ENCODE measurements at regions not wholly inside any gene's neighbourhood (a gene's known extent, or its start where the extent isn't known, plus 50 kb on each side); places are given as distances from the start of the nearest gene placed in this dataset.

- ATAC-seq (ENCODE audit: low FRiP score) (no peak), DNase-seq (ENCODE audit: low spot score) (no peak)
- no peak for TF ChIP-seq CTCF (IDR thresholded peaks at IDR 0.05)
These were observed 376.7 kb upstream of the SMIM31 start for GRCh38 chr4:164377277-164377676.

GRCh38 chr4:164378361-164378760, 375.6 kb upstream of the SMIM31 start:
- TF ChIP-seq CTCF (IDR thresholded peaks at IDR 0.05): no peak
- no peak for DNase-seq (ENCODE audit: low spot score)
- no peak for ATAC-seq (ENCODE audit: low FRiP score)

GRCh38 chr4:164379694-164380093, 374.2 kb upstream of the SMIM31 start:
- DNase-seq (ENCODE audit: low spot score) (no peak), ATAC-seq (ENCODE audit: low FRiP score) (no peak)
- no peak for TF ChIP-seq CTCF (IDR thresholded peaks at IDR 0.05)

DNA sequence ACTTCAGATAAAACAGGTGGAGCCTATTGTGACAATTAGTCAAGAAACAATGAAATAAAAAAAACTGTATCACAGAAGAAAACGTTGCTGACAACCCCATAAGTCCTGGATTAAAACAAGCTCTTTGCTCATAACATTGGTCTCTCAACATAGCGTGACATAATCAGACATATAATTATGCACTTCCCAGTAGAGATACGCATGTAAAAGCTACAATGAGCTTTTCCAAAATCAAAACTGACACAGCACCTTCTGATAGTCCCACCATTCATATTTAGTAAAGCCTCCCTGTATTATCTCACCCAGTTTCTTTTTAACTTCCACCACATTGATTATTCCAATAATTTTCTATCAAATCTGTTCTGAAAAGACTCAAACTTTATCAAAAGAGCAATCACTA, 372.1 kb upstream of the SMIM31 start:
- ATAC-seq (ENCODE audit: low FRiP score) (no peak), DNase-seq (ENCODE audit: low spot score) (no peak)
- no peak for TF ChIP-seq CTCF (IDR thresholded peaks at IDR 0.05)

DNA sequence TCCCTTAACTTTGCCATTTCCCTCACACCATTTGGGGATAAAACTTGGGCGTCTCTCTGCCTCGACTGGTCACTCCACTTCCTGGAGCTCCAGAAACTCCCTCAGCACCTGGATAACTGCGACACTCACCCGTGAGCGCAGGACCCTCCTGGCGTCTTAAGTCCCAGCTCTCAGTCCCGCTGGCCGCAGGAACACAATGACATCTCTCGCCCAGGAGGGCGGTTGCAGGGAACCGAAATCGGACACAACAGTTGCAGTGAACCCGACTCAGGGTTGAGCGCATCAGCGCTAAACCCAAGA, 370.9 kb upstream of the SMIM31 start:
- TF ChIP-seq CTCF (IDR thresholded peaks at IDR 0.05): no peak
- ATAC-seq (ENCODE audit: low FRiP score): no peak
- DNase-seq (ENCODE audit: low spot score): no peak

DNA sequence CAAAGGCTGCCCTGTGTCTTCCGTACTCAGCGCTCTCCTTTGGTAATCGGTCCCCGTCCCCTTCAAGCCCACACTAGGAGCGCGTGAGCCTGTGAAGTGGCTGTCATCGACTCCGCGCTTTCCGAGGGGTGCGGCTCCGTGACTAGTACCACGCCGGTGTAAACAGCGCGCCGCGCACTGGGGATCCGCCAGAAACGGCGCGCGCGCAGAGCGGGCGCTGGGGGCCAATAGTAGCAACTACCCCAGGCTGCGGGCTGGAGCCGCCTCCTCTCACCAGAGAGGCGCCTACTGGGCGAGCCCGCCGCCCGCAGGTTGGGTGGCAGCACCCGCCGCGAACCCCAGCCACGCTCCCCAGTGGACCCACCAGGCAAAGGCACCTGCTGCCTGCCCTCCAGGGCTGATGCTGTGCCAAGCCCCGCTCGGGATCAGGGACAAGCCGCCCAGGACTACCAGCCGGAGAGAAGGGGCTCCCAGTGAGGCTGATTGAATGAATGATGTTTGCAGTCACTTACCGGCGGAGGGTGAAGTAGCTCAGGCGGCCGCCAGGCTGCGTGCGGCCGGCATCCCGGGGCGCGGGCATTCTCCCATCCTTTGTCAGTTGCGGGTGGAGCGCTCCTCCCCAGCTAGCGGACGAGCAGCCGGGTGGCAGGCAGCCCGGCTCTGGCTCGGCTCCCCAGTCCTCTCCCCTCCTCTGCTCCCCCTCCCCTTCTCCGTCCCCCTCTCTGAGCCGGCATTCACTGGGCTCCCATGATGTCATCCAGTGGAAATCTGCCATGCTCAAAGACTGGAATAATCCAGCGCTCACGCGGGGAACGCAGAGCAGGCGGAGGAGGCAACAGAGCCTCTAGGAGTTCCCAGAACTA, 370.3 kb upstream of the SMIM31 start:
- DNase-seq (ENCODE audit: low spot score) (no peak), ATAC-seq (ENCODE audit: low FRiP score) (peak; percentile 88)
- no peak for TF ChIP-seq CTCF (IDR thresholded peaks at IDR 0.05)

- DNase-seq (ENCODE audit: low spot score): no peak
- no peak for TF ChIP-seq CTCF (IDR thresholded peaks at IDR 0.05)
- no peak for ATAC-seq (ENCODE audit: low FRiP score)
These were observed 369.5 kb upstream of the SMIM31 start for GRCh38 chr4:164384416-164384815.

Data from omental fat pad (tissue), 3 donors.